HEK293 (cell line): ENCODE measurements at regions not wholly inside any gene's neighbourhood (a gene's known extent, or its start where the extent isn't known, plus 50 kb on each side); places are given as distances from the start of the nearest gene placed in this dataset.

Source experiments
- CTCF ChIA-PET: fragments of 350-600 bp; formaldehyde crosslinking; extraction: SDS; loops from one replicate; lab custom pipeline; 2021; ENCODE audit warnings: antibody characterized with exemption; lab: Yijun Ruan, JAX
- POLR2A ChIA-PET: fragments of 300-600 bp; formaldehyde crosslinking; extraction: SDS; loops from one replicate; lab custom pipeline; 2020; ENCODE audit warnings: antibody characterized with exemption, inconsistent platforms; lab: Yijun Ruan, JAX
- H3K27ac ChIP-seq: fragments of 200-500 bp; sonication (Bioruptor generic); 2 replicates; pipeline ENCODE4 v1.5.1; 2014; ENCODE audit warnings: low read depth, low read length, control low read depth, inconsistent platforms; ENCODE audit errors: extremely low read depth
- H3K36me3 ChIP-seq, 2 experiments: fragments of 200-500 bp in 1 of 2; sonication (Bioruptor generic) in 1 of 2; 1 replicate in 1 of 2; 2 replicates in 1 of 2; pipeline ENCODE4 v1.5.1; 2014 to 2017; ENCODE audit warnings: inconsistent platforms in 2 of 2, low read length in 2 of 2; ENCODE audit not compliant: control insufficient read depth in 2 of 2, insufficient read depth in 1 of 2
- H3K4me1 ChIP-seq: fragments of 200-500 bp; sonication (Bioruptor generic); 2 replicates; pipeline ENCODE4 v1.5.1; 2014; ENCODE audit warnings: mild to moderate bottlenecking, low read length, inconsistent platforms; ENCODE audit not compliant: control insufficient read depth, insufficient read depth
- H3K4me3 ChIP-seq: 2 replicates; pipeline ENCODE4 v1.5.1; 2011; ENCODE audit warnings: low read depth, mild to moderate bottlenecking, control low read depth, low read length, moderate library complexity
- H3K9me3 ChIP-seq: fragments of 200-500 bp; sonication (Bioruptor generic); 2 replicates; pipeline ENCODE4 v1.5.1; 2014; ENCODE audit warnings: low read depth, low read length, inconsistent platforms; ENCODE audit not compliant: control insufficient read depth, insufficient read depth
- GLI2 ChIP-seq: fragments of 450-650 bp; formaldehyde crosslinking; IDR thresholded peaks from 2 replicates; pipeline ENCODE4; 2017; ENCODE audit warnings: missing biosample characterization, missing genetic modification characterization, low read depth, borderline replicate concordance
- GLIS2 ChIP-seq: fragments of 450-650 bp; formaldehyde crosslinking; IDR thresholded peaks from 2 replicates; pipeline ENCODE4 v1.5.1; 2016; ENCODE audit warnings: missing biosample characterization, missing genetic modification characterization
- HOXC10 ChIP-seq: sonication (generic); formaldehyde crosslinking; IDR thresholded peaks from 2 replicates; pipeline ENCODE4 v1.8.1; 2023; ENCODE audit warnings: mild to moderate bottlenecking, missing genetic modification reagents
- REPIN1 ChIP-seq: fragments of 450-650 bp; formaldehyde crosslinking; IDR thresholded peaks from 2 replicates; pipeline ENCODE4 v1.5.1; 2017; ENCODE audit warnings: missing biosample characterization, missing genetic modification characterization, low read depth
- YY1 ChIP-seq: fragments of 450-650 bp; formaldehyde crosslinking; IDR thresholded peaks from 2 replicates; pipeline ENCODE4 v1.5.1; 2018; ENCODE audit warnings: missing biosample characterization, missing genetic modification characterization
- ZBTB1 ChIP-seq: fragments of 450-650 bp; formaldehyde crosslinking; IDR thresholded peaks from 2 replicates; pipeline ENCODE4 v1.5.1; 2016; ENCODE audit warnings: missing biosample characterization, missing genetic modification characterization
- ZBTB26 ChIP-seq: fragments of 450-650 bp; formaldehyde crosslinking; optimal IDR thresholded peaks from 2 replicates; pipeline ENCODE3; 2016; ENCODE audit warnings: missing biosample characterization, mild to moderate bottlenecking, missing genetic modification characterization
- ZFP3 ChIP-seq: fragments of 450-650 bp; formaldehyde crosslinking; IDR thresholded peaks from 2 replicates; pipeline ENCODE4 v1.5.1; 2016; ENCODE audit warnings: low read depth, missing biosample characterization, missing genetic modification characterization
- ZFP37 ChIP-seq: fragments of 450-650 bp; formaldehyde crosslinking; IDR thresholded peaks from 2 replicates; pipeline ENCODE4 v1.5.1; 2016; ENCODE audit warnings: missing biosample characterization, missing genetic modification characterization
- ZIC2 ChIP-seq: fragments of 450-650 bp; formaldehyde crosslinking; IDR thresholded peaks from 2 replicates; pipeline ENCODE4 v1.5.1; 2016; ENCODE audit warnings: missing biosample characterization, missing genetic modification characterization
- ZNF169 ChIP-seq: fragments of 450-650 bp; formaldehyde crosslinking; IDR thresholded peaks from 2 replicates; pipeline ENCODE4 v1.5.1; 2016; ENCODE audit warnings: missing biosample characterization, missing genetic modification characterization
- ZNF416 ChIP-seq: fragments of 450-650 bp; formaldehyde crosslinking; IDR thresholded peaks from 2 replicates; pipeline ENCODE4 v1.5.1; 2016; ENCODE audit warnings: missing biosample characterization, missing genetic modification characterization
- ZNF549 ChIP-seq: fragments of 450-650 bp; IDR thresholded peaks from 2 replicates; pipeline ENCODE4 v1.5.1; 2018; ENCODE audit warnings: missing biosample characterization, missing genetic modification characterization, mild to moderate bottlenecking, inconsistent platforms, moderate library complexity
- ZNF654 ChIP-seq: fragments of 450-650 bp; formaldehyde crosslinking; IDR thresholded peaks from 2 replicates; pipeline ENCODE4 v1.5.1; 2016; ENCODE audit warnings: low read depth, missing biosample characterization, missing genetic modification characterization
- ZNF692 ChIP-seq: fragments of 450-650 bp; formaldehyde crosslinking; IDR thresholded peaks from 2 replicates; pipeline ENCODE4 v1.5.1; 2016; ENCODE audit warnings: missing biosample characterization, missing genetic modification characterization
- TF ChIP-seq, protein P1 (sequence below): fragments of 450-650 bp; formaldehyde crosslinking; IDR thresholded peaks from 2 replicates; pipeline ENCODE4 v1.5.1; 2017; ENCODE audit warnings: missing biosample characterization, missing genetic modification characterization
- TF ChIP-seq, protein P2 (sequence below): fragments of 450-650 bp; formaldehyde crosslinking; conservative IDR thresholded peaks from 2 replicates; pipeline ENCODE4 v1.5.1; 2016; ENCODE audit warnings: low read depth, missing biosample characterization, missing genetic modification characterization

DNA sequence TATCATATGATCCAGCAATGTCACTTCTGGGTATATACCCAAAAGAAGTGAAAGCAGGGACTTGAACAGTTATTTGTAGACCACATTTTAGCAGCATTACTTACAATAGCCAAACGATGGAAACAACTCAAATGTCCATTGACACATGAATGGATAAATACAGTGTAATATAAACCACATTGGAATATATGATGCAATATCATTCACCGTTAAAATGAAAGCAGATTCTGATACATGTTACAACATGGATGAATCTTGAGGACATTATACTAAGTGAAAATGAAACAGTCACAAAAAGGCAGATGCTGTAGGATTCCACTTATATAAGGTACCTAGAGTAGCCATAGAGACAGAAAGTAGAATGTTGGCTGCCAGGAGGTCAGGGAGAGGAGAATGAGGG, 130.5 kb upstream of the SMAD1 start (continued):
- TF ChIP-seq GLI2 (tag by site-specific recombination): no peak
- no peak for TF ChIP-seq ZNF692 (tag by site-specific recombination)
- TF ChIP-seq YY1 (tag by site-specific recombination): no peak
- TF ChIP-seq REPIN1: no peak
- TF ChIP-seq, all 188 proteins: peak for 0

GRCh38 chr4:145348291-145348690, 133.4 kb upstream of the SMAD1 start:
- Histone ChIP-seq H3K9me3 (no peaks in the 10 kb centered on the region), H3K4me3 (no peak overlapping the region), H3K4me1 (no peaks in the 10 kb centered on the region), H3K27ac (no peak overlapping the region), H3K36me3 (no peaks in the 10 kb centered on the region)
- ChIA-PET POLR2A (no interaction called here), CTCF (no interaction called here)
- no peak for TF ChIP-seq ZFP37
- no peak for TF ChIP-seq HOXC10 (CRISPR knock-in tag)
- TF ChIP-seq ZNF549 (tag by site-specific recombination): no peak
- TF ChIP-seq ZNF416 (tag by site-specific recombination): no peak
- TF ChIP-seq ZBTB26 (tag by site-specific recombination): no peak
- TF ChIP-seq, protein P1, sequence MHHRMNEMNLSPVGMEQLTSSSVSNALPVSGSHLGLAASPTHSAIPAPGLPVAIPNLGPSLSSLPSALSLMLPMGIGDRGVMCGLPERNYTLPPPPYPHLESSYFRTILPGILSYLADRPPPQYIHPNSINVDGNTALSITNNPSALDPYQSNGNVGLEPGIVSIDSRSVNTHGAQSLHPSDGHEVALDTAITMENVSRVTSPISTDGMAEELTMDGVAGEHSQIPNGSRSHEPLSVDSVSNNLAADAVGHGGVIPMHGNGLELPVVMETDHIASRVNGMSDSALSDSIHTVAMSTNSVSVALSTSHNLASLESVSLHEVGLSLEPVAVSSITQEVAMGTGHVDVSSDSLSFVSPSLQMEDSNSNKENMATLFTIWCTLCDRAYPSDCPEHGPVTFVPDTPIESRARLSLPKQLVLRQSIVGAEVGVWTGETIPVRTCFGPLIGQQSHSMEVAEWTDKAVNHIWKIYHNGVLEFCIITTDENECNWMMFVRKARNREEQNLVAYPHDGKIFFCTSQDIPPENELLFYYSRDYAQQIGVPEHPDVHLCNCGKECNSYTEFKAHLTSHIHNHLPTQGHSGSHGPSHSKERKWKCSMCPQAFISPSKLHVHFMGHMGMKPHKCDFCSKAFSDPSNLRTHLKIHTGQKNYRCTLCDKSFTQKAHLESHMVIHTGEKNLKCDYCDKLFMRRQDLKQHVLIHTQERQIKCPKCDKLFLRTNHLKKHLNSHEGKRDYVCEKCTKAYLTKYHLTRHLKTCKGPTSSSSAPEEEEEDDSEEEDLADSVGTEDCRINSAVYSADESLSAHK (tag by site-specific recombination): no peak

- H3K36me3 ChIP-seq: no peaks in the 10 kb centered on the region
- H3K4me1 ChIP-seq: no peaks in the 10 kb centered on the region
- no peak overlapping the region for H3K27ac ChIP-seq
- ChIA-PET POLR2A (no interaction called here), CTCF (no interaction called here)
- TF ChIP-seq ZBTB1 (tag by site-specific recombination) (no peak), ZIC2 (tag by site-specific recombination) (no peak), ZNF654 (tag by site-specific recombination) (no peak), ZNF169 (no peak), ZFP3 (tag by site-specific recombination) (no peak)
- H3K4me3 ChIP-seq: no peak overlapping the region
- no peaks in the 10 kb centered on the region for H3K9me3 ChIP-seq
These were observed 134.0 kb upstream of the SMAD1 start for GRCh38 chr4:145347684-145348083.

GRCh38 chr4:145346081-145346480, 135.6 kb upstream of the SMAD1 start:
- H3K36me3 ChIP-seq: no peaks in the 10 kb centered on the region
- TF ChIP-seq GLI2 (tag by site-specific recombination) (no peak), GLIS2 (tag by site-specific recombination) (no peak)
- TF ChIP-seq, protein P2, sequence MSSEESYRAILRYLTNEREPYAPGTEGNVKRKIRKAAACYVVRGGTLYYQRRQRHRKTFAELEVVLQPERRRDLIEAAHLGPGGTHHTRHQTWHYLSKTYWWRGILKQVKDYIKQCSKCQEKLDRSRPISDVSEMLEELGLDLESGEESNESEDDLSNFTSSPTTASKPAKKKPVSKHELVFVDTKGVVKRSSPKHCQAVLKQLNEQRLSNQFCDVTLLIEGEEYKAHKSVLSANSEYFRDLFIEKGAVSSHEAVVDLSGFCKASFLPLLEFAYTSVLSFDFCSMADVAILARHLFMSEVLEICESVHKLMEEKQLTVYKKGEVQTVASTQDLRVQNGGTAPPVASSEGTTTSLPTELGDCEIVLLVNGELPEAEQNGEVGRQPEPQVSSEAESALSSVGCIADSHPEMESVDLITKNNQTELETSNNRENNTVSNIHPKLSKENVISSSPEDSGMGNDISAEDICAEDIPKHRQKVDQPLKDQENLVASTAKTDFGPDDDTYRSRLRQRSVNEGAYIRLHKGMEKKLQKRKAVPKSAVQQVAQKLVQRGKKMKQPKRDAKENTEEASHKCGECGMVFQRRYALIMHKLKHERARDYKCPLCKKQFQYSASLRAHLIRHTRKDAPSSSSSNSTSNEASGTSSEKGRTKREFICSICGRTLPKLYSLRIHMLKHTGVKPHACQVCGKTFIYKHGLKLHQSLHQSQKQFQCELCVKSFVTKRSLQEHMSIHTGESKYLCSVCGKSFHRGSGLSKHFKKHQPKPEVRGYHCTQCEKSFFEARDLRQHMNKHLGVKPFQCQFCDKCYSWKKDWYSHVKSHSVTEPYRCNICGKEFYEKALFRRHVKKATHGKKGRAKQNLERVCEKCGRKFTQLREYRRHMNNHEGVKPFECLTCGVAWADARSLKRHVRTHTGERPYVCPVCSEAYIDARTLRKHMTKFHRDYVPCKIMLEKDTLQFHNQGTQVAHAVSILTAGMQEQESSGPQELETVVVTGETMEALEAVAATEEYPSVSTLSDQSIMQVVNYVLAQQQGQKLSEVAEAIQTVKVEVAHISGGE (tag by site-specific recombination): no peak
- POLR2A ChIA-PET: no interaction called here
- H3K27ac ChIP-seq: no peak overlapping the region
- H3K9me3 ChIP-seq: no peaks in the 10 kb centered on the region
- H3K4me1 ChIP-seq: no peaks in the 10 kb centered on the region
- CTCF ChIA-PET: no interaction called here
- no peak overlapping the region for H3K4me3 ChIP-seq
